ENCODE measurements at regions not wholly inside any gene's neighbourhood (a gene's known extent, or its start where the extent isn't known, plus 50 kb on each side); places are given as distances from the start of the nearest gene placed in this dataset.
A peak's percentile ranks its signal among the peaks of the same experiment; 100 is the strongest.

DNA sequence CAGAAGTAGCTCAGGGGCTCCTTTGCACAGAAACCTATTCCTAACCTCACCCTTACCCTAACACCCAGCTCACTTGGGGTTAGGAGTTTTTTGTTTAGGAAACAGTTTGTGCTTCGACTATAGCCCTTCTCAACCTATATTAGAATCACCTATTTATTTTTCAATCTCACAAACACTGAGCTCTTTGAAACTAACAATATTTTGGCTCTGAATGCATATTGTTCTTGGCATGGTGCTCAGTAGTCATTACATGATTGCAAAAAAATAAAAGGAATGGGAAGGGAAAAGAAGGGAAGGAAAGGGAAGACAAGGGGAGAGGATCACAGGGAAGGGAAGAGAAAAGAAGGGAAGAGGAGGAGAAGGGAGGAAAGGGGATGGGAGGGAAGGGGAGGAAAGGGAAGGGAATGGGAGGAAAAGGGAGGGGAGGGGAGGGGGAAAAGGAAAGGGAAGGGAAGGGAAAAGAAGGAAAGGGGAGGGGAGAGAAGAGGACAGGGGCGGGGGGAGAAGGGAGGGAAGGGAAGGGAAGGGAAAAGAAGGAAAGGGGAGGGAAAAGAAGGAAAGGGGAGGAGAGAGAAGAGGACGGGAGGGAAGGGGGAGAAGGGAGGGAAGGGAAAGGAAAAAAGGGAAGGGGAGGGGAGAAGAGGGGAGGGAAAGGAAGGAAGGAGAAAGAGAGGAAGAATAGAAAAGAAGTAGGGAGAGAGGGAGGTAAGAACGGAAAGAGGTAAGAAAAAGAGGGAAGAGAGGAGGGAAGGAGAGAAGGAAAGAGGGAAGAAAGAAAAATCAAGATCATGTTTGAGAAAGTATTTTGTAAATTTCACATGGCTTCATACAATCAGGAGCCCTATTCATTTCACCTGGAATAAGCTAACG lies 484.1 kb upstream of the NFIA start:
- no peaks in the 10 kb centered on the region for H3K36me3 ChIP-seq
- intact Hi-C loops (cut with DNase I), result no loop called here
- TF ChIP-seq CTCF (IDR thresholded peaks at IDR 0.05), result no peak
- DNase-seq (peak in 2 of 4 donors; percentile 18 to 30), ATAC-seq (no peak)
- H3K27me3 ChIP-seq, result no peaks in the 10 kb centered on the region
- peaks cover 0 to 3% of the 10 kb centered on the region in 2 donors for H3K9me3 ChIP-seq
- H3K4me3 ChIP-seq, result no peak overlapping the region
- H3K4me1 ChIP-seq, result no peaks in the 10 kb centered on the region
- no peak overlapping the region for H3K27ac ChIP-seq

DNA sequence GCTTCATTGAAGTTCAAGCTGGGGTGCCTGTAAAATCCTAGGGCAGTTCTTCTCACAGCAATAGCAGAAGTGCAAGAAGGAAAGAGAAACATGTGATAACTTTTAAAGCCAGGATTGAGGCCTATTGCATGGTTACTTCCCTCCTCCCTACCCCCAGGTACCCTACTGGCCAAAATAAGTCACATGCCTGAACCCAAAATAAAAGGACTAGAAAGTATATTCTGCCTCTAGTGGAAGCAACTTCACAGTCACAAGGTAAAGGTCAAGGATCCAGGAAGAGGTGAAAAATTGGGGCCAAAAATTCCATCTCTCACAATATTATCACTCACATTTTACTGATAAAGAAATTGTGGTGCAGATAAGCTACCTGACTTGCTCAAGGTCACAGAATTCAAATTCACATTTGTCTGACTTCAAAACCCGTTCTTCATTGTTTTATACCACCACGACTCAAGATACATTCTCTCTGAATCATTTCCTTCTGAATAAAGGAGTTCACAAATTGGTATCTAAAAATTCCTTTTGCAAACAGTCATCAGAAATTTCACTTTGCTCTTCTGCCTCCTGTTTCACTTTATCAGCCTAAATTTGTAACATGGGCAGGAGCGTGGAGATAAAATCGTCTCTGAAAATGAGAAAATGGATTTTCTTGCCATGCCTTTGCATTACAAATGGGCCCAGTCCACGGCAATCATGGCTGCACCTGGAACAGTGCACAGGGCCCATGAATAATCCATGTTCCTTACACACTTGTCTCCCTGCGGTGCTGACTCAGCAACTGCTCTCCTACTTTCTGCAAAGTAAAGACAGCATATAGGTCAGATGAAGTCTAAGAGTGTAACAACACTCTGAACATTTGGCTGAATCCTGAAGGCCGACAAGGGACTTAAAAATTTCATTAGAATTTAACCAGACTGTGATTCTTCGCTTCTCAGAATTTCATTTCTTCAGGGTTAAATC lies 485.3 kb upstream of the NFIA start:
- no peak for ATAC-seq
- intact Hi-C loops (cut with DNase I), result no loop called here
- no peak overlapping the region for H3K4me3 ChIP-seq
- TF ChIP-seq CTCF (IDR thresholded peaks at IDR 0.05), result no peak
- H3K27ac ChIP-seq, result no peak overlapping the region
- H3K27me3 ChIP-seq, result no peaks in the 10 kb centered on the region
- no peak for DNase-seq
- peaks cover 0 to 3% of the 10 kb centered on the region in 2 donors for H3K9me3 ChIP-seq
- H3K36me3 ChIP-seq, result no peaks in the 10 kb centered on the region
- H3K4me1 ChIP-seq, result no peaks in the 10 kb centered on the region

DNA sequence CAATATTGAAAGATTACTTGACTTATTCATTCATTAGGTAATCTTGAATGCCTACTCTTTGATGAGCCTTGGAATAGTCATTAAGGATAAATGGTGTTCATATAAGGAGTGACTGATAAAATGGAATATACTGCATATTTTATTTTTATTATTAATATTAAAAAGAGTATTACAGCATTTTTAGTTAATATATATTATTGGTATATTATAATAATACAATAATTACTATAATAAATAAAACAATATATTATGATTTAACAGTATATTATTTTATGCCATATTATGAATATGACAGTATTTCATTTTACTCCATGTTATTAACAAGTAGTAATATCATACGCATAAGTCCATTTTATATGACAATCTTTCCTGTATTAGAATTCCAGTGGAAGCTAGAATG lies 490.8 kb upstream of the NFIA start:
- intact Hi-C loops (cut with DNase I), result no loop called here
- no peak for TF ChIP-seq CTCF (IDR thresholded peaks at IDR 0.05)

DNA sequence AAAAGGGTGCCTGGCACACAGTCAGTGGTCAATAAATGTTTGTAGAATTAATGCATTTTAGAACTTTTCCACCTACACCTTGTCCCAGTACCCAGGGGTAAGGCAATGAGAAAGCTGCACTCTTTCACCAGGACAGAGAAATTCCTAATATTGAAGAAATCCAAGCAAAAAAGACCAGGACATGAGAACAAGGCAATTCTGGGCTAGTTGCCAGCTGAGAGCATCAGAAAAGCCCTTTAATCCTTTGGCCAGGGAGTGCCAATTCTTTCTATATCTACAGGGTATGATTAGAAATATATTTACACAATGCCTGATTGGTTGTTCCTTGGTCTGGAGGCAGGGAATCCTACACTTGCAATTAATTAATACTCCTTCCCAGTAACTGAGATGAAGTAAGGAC lies 492.4 kb upstream of the NFIA start:
- ATAC-seq (no peak), DNase-seq (no peak)
- H3K36me3 ChIP-seq, result no peaks in the 10 kb centered on the region
- H3K4me1 ChIP-seq, result no peaks in the 10 kb centered on the region
- no peak overlapping the region for H3K4me3 ChIP-seq
- H3K27me3 ChIP-seq, result no peaks in the 10 kb centered on the region
- no peak overlapping the region for H3K27ac ChIP-seq
- intact Hi-C loops (cut with DNase I), result no loop called here
- no peaks in the 10 kb centered on the region for H3K9me3 ChIP-seq
- TF ChIP-seq CTCF (IDR thresholded peaks at IDR 0.05), result no peak

More for the DNA sequence above, 490.8 kb upstream of the NFIA start:
- H3K4me1 ChIP-seq, result no peaks in the 10 kb centered on the region
- no peak overlapping the region for H3K27ac ChIP-seq
- H3K27me3 ChIP-seq, result no peaks in the 10 kb centered on the region
- peaks cover 0 to 3% of the 10 kb centered on the region in 2 donors for H3K9me3 ChIP-seq
- H3K36me3 ChIP-seq, result no peaks in the 10 kb centered on the region
- DNase-seq (no peak), ATAC-seq (no peak)
- H3K4me3 ChIP-seq, result no peak overlapping the region

Data from left lung (tissue), 4 donors.